DOHH2 (cell line): ENCODE measurements at regions not wholly inside any gene's neighbourhood (a gene's known extent, or its start where the extent isn't known, plus 50 kb on each side); places are given as distances from the start of the nearest gene placed in this dataset.

Experiments
- EZH2phosphoT487 ChIP-seq: fragments of 200-600 bp; sonication (generic); IDR thresholded peaks from 2 replicates; pipeline ENCODE4 v1.6.1; 2017; ENCODE audit warnings: borderline replicate concordance, mild to moderate bottlenecking, antibody characterized with exemption, low read length, moderate library complexity, mixed read lengths
- TF ChIP-seq, protein P1 (sequence below): fragments of 200-600 bp; sonication (generic); IDR thresholded peaks from one replicate; pipeline ENCODE4 v1.5.1; 2014; ENCODE audit warnings: antibody characterized with exemption, mild to moderate bottlenecking, low read depth, low read length; ENCODE audit not compliant: poor library complexity, severe bottlenecking

DNA sequence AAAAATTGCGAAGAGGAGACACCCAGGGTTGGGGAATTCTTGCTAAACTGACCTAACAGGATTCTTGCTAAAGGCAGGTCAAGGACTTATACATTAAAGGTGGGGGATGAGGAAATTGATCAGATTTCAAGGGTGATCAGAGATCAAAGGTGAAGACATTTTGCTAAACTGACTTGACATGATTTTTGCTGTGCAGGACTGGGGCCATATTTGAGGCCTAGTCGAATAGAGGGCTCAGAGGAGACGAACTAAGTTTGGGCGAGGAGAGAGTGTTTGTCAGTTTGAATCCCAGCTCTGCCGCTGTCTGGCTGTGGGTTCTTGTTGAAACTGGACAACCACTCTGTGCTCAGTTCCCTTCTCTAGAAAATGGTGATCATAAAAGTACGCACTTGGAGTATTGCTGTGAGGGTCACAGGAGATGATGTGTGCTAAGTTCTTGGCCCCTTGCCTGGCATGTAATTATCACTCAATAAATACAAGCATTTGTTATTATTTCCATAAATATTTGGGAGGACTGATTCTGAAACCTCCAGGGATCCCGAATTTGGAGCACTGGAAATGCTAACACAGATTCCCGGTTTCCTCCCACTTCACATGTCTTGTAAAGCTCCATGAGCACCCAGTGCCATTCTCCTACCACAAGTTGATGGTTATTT, 364.8 kb upstream of the PROK2 start:
- TF ChIP-seq, protein P1, sequence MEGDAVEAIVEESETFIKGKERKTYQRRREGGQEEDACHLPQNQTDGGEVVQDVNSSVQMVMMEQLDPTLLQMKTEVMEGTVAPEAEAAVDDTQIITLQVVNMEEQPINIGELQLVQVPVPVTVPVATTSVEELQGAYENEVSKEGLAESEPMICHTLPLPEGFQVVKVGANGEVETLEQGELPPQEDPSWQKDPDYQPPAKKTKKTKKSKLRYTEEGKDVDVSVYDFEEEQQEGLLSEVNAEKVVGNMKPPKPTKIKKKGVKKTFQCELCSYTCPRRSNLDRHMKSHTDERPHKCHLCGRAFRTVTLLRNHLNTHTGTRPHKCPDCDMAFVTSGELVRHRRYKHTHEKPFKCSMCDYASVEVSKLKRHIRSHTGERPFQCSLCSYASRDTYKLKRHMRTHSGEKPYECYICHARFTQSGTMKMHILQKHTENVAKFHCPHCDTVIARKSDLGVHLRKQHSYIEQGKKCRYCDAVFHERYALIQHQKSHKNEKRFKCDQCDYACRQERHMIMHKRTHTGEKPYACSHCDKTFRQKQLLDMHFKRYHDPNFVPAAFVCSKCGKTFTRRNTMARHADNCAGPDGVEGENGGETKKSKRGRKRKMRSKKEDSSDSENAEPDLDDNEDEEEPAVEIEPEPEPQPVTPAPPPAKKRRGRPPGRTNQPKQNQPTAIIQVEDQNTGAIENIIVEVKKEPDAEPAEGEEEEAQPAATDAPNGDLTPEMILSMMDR, result no peak
- TF ChIP-seq EZH2phosphoT487, result no peak
